ENCODE measurements at regions not wholly inside any gene's neighbourhood (a gene's known extent, or its start where the extent isn't known, plus 50 kb on each side); places are given as distances from the start of the nearest gene placed in this dataset.

DNA sequence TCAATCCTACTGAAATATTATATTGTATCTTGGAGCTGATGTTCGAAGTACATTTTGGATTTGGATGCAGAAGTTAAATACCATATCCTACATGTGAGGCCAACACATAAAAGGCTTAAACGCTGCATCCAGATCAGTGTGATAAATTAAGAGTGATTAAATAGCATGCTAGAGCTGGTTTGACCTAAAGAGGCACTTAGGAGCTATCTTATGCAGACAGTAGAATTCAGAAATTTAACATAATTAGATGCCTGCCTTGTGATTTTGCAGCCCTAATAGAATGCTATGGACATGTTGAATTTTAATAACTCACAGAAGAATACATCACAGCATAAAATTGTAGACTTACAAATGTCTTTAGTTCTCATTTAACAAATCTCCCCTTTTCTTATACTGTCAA is 501.2 kb upstream of the LINC00305 start:
- no peak for TF ChIP-seq EZH2phosphoT487 (IDR thresholded peaks at IDR 0.05; ENCODE audit: low read depth)
- TF ChIP-seq, protein P1, sequence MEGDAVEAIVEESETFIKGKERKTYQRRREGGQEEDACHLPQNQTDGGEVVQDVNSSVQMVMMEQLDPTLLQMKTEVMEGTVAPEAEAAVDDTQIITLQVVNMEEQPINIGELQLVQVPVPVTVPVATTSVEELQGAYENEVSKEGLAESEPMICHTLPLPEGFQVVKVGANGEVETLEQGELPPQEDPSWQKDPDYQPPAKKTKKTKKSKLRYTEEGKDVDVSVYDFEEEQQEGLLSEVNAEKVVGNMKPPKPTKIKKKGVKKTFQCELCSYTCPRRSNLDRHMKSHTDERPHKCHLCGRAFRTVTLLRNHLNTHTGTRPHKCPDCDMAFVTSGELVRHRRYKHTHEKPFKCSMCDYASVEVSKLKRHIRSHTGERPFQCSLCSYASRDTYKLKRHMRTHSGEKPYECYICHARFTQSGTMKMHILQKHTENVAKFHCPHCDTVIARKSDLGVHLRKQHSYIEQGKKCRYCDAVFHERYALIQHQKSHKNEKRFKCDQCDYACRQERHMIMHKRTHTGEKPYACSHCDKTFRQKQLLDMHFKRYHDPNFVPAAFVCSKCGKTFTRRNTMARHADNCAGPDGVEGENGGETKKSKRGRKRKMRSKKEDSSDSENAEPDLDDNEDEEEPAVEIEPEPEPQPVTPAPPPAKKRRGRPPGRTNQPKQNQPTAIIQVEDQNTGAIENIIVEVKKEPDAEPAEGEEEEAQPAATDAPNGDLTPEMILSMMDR (IDR thresholded peaks at IDR 0.05; ENCODE audit: low read depth, low read length) = no peak

Measured in OCI-LY3 (cell line).